GM12873 (cell line): ENCODE measurements at regions not wholly inside any gene's neighbourhood (a gene's known extent, or its start where the extent isn't known, plus 50 kb on each side); places are given as distances from the start of the nearest gene placed in this dataset.

ENCODE experiments used
- CTCF ChIP-seq: IDR thresholded peaks from 2 replicates; pipeline ENCODE4 v1.5.1; 2012; ENCODE audit warnings: low read depth, mild to moderate bottlenecking, moderate library complexity, low read length, control low read depth; ENCODE audit not compliant: insufficient read depth; ENCODE audit errors: missing control alignments

GRCh38 chr7:156148995-156149394 is 336.7 kb upstream of the SHH start:
- no peak for TF ChIP-seq CTCF

GRCh38 chr7:156148547-156148946 is 336.3 kb upstream of the SHH start:
- TF ChIP-seq CTCF = no peak

GRCh38 chr7:156147756-156148504 is 335.7 kb upstream of the SHH start:
- TF ChIP-seq CTCF = no peak

- no peak for TF ChIP-seq CTCF
Observed at GRCh38 chr7:156147104-156147503, 334.8 kb upstream of the SHH start.

- TF ChIP-seq CTCF = no peak
Observed at GRCh38 chr7:156145996-156146395, 333.7 kb upstream of the SHH start.

GRCh38 chr7:156145184-156145583 is 332.9 kb upstream of the SHH start:
- no peak for TF ChIP-seq CTCF

- no peak for TF ChIP-seq CTCF
Observed at GRCh38 chr7:156143683-156144082, 331.4 kb upstream of the SHH start.

- no peak for TF ChIP-seq CTCF
Observed at GRCh38 chr7:156143158-156143557, 330.9 kb upstream of the SHH start.
